Limb (tissue), 2 donors: ENCODE measurements at regions not wholly inside any gene's neighbourhood (a gene's known extent, or its start where the extent isn't known, plus 50 kb on each side); places are given as distances from the start of the nearest gene placed in this dataset.

ENCODE experiments used
- DNase-seq, 2 donors: peaks; one replicate each; pipeline ENCODE4 v3.0.0-alpha.2; 2016; ENCODE audit errors: extremely low spot score in 2 of 2

GRCh38 chr7:25392588-25393338, 164.5 kb upstream of the NPVF start:
- DNase-seq = no peak

GRCh38 chr7:25395976-25396375, 167.7 kb upstream of the NPVF start:
- DNase-seq = no peak

- no peak for DNase-seq
These were observed 168.4 kb upstream of the NPVF start for GRCh38 chr7:25396668-25397067.

GRCh38 chr7:25398418-25398817, 170.1 kb upstream of the NPVF start:
- DNase-seq = no peak

GRCh38 chr7:25399000-25399750, 170.9 kb upstream of the NPVF start:
- DNase-seq = no peak

GRCh38 chr7:25402532-25402931, 174.2 kb upstream of the NPVF start:
- no peak for DNase-seq

GRCh38 chr7:25405736-25406135, 177.4 kb upstream of the NPVF start:
- no peak for DNase-seq

- DNase-seq = no peak
These were observed 178.8 kb upstream of the NPVF start for GRCh38 chr7:25407053-25407452.

- no peak for DNase-seq
These were observed 179.9 kb upstream of the NPVF start for GRCh38 chr7:25408012-25408687.

- DNase-seq = no peak
These were observed 180.6 kb upstream of the NPVF start for GRCh38 chr7:25408876-25409275.

GRCh38 chr7:25409897-25410636, 181.8 kb upstream of the NPVF start:
- no peak for DNase-seq

GRCh38 chr7:25420771-25421170, 192.5 kb upstream of the NPVF start:
- DNase-seq = no peak

- no peak for DNase-seq
These were observed 195.8 kb upstream of the NPVF start for GRCh38 chr7:25424113-25424512.

GRCh38 chr7:25424855-25425254, 196.6 kb upstream of the NPVF start:
- no peak for DNase-seq

GRCh38 chr7:25427721-25428120, 199.4 kb upstream of the NPVF start:
- no peak for DNase-seq

- no peak for DNase-seq
These were observed 201.4 kb upstream of the NPVF start for GRCh38 chr7:25429731-25430130.

GRCh38 chr7:25430200-25430931, 202.1 kb upstream of the NPVF start:
- DNase-seq = no peak

GRCh38 chr7:25431956-25432450, 203.7 kb upstream of the NPVF start:
- DNase-seq = no peak

- no peak for DNase-seq
These were observed 204.5 kb upstream of the NPVF start for GRCh38 chr7:25432807-25433206.

GRCh38 chr7:25436413-25436812, 208.1 kb upstream of the NPVF start:
- no peak for DNase-seq

- no peak for DNase-seq
These were observed 209.0 kb upstream of the NPVF start for GRCh38 chr7:25437308-25437707.
